GM23338 (cell line): ENCODE measurements at regions not wholly inside any gene's neighbourhood (a gene's known extent, or its start where the extent isn't known, plus 50 kb on each side); places are given as distances from the start of the nearest gene placed in this dataset.

Experiments used
- ATAC-seq: fragments of 200-7000 bp; cut with Tn5 transposase; 3 replicates; pipeline ENCODE4 v1.9.1; 2020
- DNase-seq: peaks from one replicate; pipeline ENCODE4 v3.0.0-alpha.2; 2015; ENCODE audit warnings: low spot score
- H2AFZ ChIP-seq: fragments of 200-600 bp; sonication (generic); 2 replicates; pipeline ENCODE4 v1.8.0; 2016; ENCODE audit warnings: antibody characterized with exemption, mild to moderate bottlenecking, moderate library complexity
- H3F3A ChIP-seq: fragments of 200-600 bp; sonication (generic); replicated peaks from 2 replicates; pipeline ENCODE4 v1.8.0; 2017; ENCODE audit warnings: antibody characterized with exemption, mixed run types, low read depth
- H3K27ac ChIP-seq: fragments of 200-600 bp; sonication (generic); 2 replicates; pipeline ENCODE4 v1.6.1; 2016; ENCODE audit warnings: low read depth
- H3K27me3 ChIP-seq: fragments of 200-600 bp; sonication (generic); 2 replicates; pipeline ENCODE4 v1.8.0; 2016; ENCODE audit warnings: mild to moderate bottlenecking, mixed run types, moderate library complexity; ENCODE audit not compliant: insufficient read depth
- H3K36me3 ChIP-seq: fragments of 200-600 bp; sonication (generic); 2 replicates; pipeline ENCODE4 v1.8.0; 2016; ENCODE audit warnings: mild to moderate bottlenecking; ENCODE audit not compliant: insufficient read depth
- H3K4me1 ChIP-seq: fragments of 200-600 bp; sonication (generic); 2 replicates; pipeline ENCODE4 v1.8.0; 2016; ENCODE audit warnings: mild to moderate bottlenecking, moderate library complexity; ENCODE audit not compliant: insufficient read depth
- H3K4me2 ChIP-seq: fragments of 200-600 bp; sonication (generic); 2 replicates; pipeline ENCODE4 v1.7.1; 2017; ENCODE audit warnings: mixed run types
- H3K4me3 ChIP-seq: fragments of 200-600 bp; sonication (generic); 2 replicates; pipeline ENCODE4 v1.6.1; 2016; ENCODE audit warnings: mixed run types
- H3K79me2 ChIP-seq: fragments of 200-600 bp; sonication (generic); replicated peaks from 2 replicates; pipeline ENCODE4 v1.8.0; 2017; ENCODE audit warnings: mild to moderate bottlenecking; ENCODE audit not compliant: insufficient read depth
- H3K9me2 ChIP-seq: fragments of 200-600 bp; sonication (generic); 2 replicates; pipeline ENCODE4 v1.8.0; 2017; ENCODE audit not compliant: insufficient read depth
- H4K20me1 ChIP-seq: fragments of 200-600 bp; sonication (generic); replicated peaks from 2 replicates; pipeline ENCODE4 v1.8.0; 2017; ENCODE audit warnings: mild to moderate bottlenecking; ENCODE audit not compliant: insufficient read depth
- H3K27ac Mint-ChIP-seq: 2 replicates; pipeline ENCODE4 v1.8.0; 2020; ENCODE audit warnings: inconsistent platforms, mild to moderate bottlenecking, moderate library complexity, mixed read lengths
- H3K27me3 Mint-ChIP-seq: 3 replicates; pipeline ENCODE4 v1.8.0; 2022; ENCODE audit warnings: low read depth, mild to moderate bottlenecking, moderate library complexity, mixed read lengths, inconsistent platforms; ENCODE audit not compliant: insufficient read depth, poor library complexity
- H3K36me3 Mint-ChIP-seq: 3 replicates; pipeline ENCODE4 v1.8.0; 2021; ENCODE audit warnings: low read depth, mild to moderate bottlenecking, inconsistent platforms, moderate library complexity, mixed read lengths
- H3K4me1 Mint-ChIP-seq: 3 replicates; pipeline ENCODE4 v1.8.0; 2020; ENCODE audit warnings: mild to moderate bottlenecking, inconsistent platforms, mixed read lengths
- H3K4me3 Mint-ChIP-seq: 3 replicates; pipeline ENCODE4 v1.8.0; 2021; ENCODE audit warnings: moderate library complexity, mild to moderate bottlenecking, inconsistent platforms, mixed read lengths
- H3K9me3 Mint-ChIP-seq: 3 replicates; pipeline ENCODE4 v1.8.0; 2020; ENCODE audit warnings: moderate library complexity, mild to moderate bottlenecking, inconsistent platforms, mixed read lengths
- CREB1 ChIP-seq: fragments of 250-450 bp; sonication (Bioruptor Pico); IDR thresholded peaks from 2 replicates; pipeline ENCODE4 v1.5.0; 2020; ENCODE audit warnings: low read depth, mild to moderate bottlenecking, moderate library complexity
- EZH2 ChIP-seq: fragments of 200-600 bp; sonication (generic); IDR thresholded peaks from one replicate; pipeline ENCODE4 v1.8.0; 2017; ENCODE audit warnings: antibody characterized with exemption, mild to moderate bottlenecking, low read depth; ENCODE audit not compliant: unreplicated experiment
- EZH2phosphoT487 ChIP-seq: fragments of 200-600 bp; sonication (generic); IDR thresholded peaks from one replicate; pipeline ENCODE4 v1.8.1; 2018; ENCODE audit warnings: antibody characterized with exemption; ENCODE audit not compliant: unreplicated experiment
- JUNB ChIP-seq: IDR thresholded peaks from one replicate; pipeline ENCODE4 v1.6.1; 2016; ENCODE audit warnings: antibody characterized with exemption; ENCODE audit not compliant: unreplicated experiment
- NANOG ChIP-seq: IDR thresholded peaks from 2 replicates; pipeline ENCODE4 v1.6.1; 2016; ENCODE audit warnings: antibody characterized with exemption, borderline replicate concordance
- POLR2AphosphoS5 ChIP-seq: IDR thresholded peaks from 2 replicates; pipeline ENCODE4 v1.6.1; 2016; ENCODE audit warnings: antibody characterized with exemption, low read depth
- ZNF114 ChIP-seq: fragments of 250-450 bp; sonication (Bioruptor Pico); IDR thresholded peaks from 2 replicates; pipeline ENCODE4 v1.5.0; 2020; ENCODE audit warnings: mild to moderate bottlenecking, moderate library complexity
- ZNF331 ChIP-seq: fragments of 250-450 bp; sonication (Bioruptor Pico); IDR thresholded peaks from 2 replicates; pipeline ENCODE4 v1.5.0; 2020; ENCODE audit warnings: low read depth, mild to moderate bottlenecking, moderate library complexity
- TF ChIP-seq, protein P1 (sequence below): fragments of 250-450 bp; sonication (Bioruptor Pico); IDR thresholded peaks from 2 replicates; pipeline ENCODE4 v1.5.0; 2020; ENCODE audit warnings: mild to moderate bottlenecking, moderate library complexity
- TF ChIP-seq, protein P2 (sequence below): IDR thresholded peaks from 2 replicates; pipeline ENCODE4 v1.6.1; 2016; ENCODE audit warnings: antibody characterized with exemption
- TF ChIP-seq, protein P3 (sequence below), 2 experiments: fragments of 200-600 bp in 1 of 2; sonication (generic) in 1 of 2; conservative IDR thresholded peaks; 2 replicates each; pipeline versions ENCODE4 v1.5.1 to v1.6.1; 2016 to 2017; ENCODE audit warnings: antibody characterized with exemption in 2 of 2, low read depth in 2 of 2, mild to moderate bottlenecking in 2 of 2, moderate library complexity in 1 of 2
- TF ChIP-seq, protein P4 (sequence below): IDR thresholded peaks from one replicate; pipeline ENCODE4 v1.6.1; 2018; ENCODE audit warnings: antibody characterized with exemption; ENCODE audit not compliant: unreplicated experiment

DNA sequence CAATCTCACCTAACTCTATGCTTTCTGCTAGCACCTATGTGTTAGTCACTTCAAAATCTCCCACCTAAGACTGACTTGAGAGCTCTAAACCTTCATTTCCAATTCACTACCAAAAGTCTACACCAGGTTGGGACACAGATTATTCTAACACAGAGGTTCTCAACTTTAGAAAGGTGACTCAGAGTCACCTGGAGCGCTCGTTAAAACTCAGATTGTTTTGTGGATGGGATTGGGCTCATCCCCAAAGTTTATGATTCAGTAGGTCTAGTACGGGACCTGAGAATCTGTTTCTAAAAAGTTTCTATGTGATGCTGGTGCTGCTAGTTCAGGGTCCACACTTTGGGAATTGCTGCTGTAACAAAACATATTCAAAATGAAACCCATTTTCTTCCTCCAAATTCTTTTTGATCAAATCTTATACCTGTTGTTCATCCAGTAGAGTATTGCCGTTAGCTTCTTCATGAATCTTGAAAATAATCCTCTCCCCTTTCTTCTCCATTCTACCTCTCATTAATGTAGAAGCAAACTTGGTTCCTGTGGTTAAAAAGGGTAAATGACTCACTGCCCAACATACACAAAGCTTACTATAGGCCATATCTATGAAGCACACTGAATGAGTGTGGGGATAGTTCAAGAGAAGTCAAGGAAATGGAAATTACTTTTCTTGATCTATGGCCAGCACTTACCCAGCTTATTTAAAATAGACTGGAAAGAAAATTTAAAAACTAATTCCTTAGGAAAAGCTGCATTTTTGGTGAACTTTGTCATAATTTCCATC is 206.7 kb downstream of the KIF21A start (continued):
- TF ChIP-seq EZH2, result no peak

DNA sequence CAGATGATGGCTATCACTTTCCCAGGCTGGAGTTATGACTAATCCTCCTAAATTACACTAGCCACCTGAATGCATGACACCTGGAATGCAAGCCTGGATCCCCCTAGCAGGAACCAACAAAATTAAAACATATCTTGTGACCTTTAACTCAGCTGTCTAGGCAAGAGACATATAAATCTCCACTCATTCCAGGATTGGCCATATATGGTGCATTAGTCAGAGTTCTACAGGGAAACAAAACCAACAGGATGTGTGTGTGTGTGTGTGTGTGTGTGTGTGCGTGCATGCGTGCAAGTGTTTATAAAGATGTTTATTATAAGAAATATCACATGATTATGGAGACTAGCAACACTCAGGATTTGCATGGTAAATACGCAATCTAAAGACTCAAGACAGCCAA is 212.8 kb downstream of the KIF21A start:
- H3K27me3 Mint-ChIP-seq, result no peaks in the 10 kb centered on the region
- H3K4me3 Mint-ChIP-seq, result no peak overlapping the region
- H2AFZ ChIP-seq, result no peak overlapping the region
- H3K79me2 ChIP-seq, result no peaks in the 10 kb centered on the region
- no peak overlapping the region for H3K27ac Mint-ChIP-seq
- no peak overlapping the region for H3K4me2 ChIP-seq
- ATAC-seq (no peak), DNase-seq (no peak)
- H3K4me1 ChIP-seq, result no peaks in the 10 kb centered on the region
- H3F3A ChIP-seq, result no peaks in the 10 kb centered on the region
- H3K9me2 ChIP-seq, result no peaks in the 10 kb centered on the region
- H3K27ac ChIP-seq, result no peak overlapping the region
- H3K4me1 Mint-ChIP-seq, result no peaks in the 10 kb centered on the region
- no peaks in the 10 kb centered on the region for H4K20me1 ChIP-seq
- H3K36me3 Mint-ChIP-seq, result 0 out of 3 replicates have a peak, but pooled peaks cover 3% of the 10 kb centered on the region
- no peaks in the 10 kb centered on the region for H3K27me3 ChIP-seq
- no peaks in the 10 kb centered on the region; the same call in 2 of the 3 replicates for H3K9me3 Mint-ChIP-seq
- H3K4me3 ChIP-seq, result no peak overlapping the region
- no peaks in the 10 kb centered on the region for H3K36me3 ChIP-seq
- TF ChIP-seq, protein P1, sequence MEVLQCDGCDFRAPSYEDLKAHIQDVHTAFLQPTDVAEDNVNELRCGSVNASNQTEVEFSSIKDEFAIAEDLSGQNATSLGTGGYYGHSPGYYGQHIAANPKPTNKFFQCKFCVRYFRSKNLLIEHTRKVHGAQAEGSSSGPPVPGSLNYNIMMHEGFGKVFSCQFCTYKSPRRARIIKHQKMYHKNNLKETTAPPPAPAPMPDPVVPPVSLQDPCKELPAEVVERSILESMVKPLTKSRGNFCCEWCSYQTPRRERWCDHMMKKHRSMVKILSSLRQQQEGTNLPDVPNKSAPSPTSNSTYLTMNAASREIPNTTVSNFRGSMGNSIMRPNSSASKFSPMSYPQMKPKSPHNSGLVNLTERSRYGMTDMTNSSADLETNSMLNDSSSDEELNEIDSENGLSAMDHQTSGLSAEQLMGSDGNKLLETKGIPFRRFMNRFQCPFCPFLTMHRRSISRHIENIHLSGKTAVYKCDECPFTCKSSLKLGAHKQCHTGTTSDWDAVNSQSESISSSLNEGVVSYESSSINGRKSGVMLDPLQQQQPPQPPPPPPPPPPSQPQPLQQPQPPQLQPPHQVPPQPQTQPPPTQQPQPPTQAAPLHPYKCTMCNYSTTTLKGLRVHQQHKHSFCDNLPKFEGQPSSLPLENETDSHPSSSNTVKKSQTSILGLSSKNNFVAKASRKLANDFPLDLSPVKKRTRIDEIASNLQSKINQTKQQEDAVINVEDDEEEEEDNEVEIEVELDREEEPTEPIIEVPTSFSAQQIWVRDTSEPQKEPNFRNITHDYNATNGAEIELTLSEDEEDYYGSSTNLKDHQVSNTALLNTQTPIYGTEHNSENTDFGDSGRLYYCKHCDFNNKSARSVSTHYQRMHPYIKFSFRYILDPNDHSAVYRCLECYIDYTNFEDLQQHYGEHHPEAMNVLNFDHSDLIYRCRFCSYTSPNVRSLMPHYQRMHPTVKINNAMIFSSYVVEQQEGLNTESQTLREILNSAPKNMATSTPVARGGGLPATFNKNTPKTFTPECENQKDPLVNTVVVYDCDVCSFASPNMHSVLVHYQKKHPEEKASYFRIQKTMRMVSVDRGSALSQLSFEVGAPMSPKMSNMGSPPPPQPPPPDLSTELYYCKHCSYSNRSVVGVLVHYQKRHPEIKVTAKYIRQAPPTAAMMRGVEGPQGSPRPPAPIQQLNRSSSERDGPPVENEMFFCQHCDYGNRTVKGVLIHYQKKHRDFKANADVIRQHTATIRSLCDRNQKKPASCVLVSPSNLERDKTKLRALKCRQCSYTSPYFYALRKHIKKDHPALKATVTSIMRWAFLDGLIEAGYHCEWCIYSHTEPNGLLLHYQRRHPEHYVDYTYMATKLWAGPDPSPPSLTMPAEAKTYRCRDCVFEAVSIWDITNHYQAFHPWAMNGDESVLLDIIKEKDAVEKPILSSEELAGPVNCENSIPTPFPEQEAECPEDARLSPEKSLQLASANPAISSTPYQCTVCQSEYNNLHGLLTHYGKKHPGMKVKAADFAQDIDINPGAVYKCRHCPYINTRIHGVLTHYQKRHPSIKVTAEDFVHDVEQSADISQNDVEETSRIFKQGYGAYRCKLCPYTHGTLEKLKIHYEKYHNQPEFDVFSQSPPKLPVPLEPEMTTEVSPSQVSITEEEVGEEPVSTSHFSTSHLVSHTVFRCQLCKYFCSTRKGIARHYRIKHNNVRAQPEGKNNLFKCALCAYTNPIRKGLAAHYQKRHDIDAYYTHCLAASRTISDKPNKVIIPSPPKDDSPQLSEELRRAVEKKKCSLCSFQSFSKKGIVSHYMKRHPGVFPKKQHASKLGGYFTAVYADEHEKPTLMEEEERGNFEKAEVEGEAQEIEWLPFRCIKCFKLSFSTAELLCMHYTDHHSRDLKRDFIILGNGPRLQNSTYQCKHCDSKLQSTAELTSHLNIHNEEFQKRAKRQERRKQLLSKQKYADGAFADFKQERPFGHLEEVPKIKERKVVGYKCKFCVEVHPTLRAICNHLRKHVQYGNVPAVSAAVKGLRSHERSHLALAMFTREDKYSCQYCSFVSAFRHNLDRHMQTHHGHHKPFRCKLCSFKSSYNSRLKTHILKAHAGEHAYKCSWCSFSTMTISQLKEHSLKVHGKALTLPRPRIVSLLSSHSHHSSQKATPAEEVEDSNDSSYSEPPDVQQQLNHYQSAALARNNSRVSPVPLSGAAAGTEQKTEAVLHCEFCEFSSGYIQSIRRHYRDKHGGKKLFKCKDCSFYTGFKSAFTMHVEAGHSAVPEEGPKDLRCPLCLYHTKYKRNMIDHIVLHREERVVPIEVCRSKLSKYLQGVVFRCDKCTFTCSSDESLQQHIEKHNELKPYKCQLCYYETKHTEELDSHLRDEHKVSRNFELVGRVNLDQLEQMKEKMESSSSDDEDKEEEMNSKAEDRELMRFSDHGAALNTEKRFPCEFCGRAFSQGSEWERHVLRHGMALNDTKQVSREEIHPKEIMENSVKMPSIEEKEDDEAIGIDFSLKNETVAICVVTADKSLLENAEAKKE (CRISPR knock-in tag), result no peak
- TF ChIP-seq POLR2AphosphoS5, result no peak
- no peak for TF ChIP-seq ZNF114 (CRISPR knock-in tag)
- TF ChIP-seq, protein P2, sequence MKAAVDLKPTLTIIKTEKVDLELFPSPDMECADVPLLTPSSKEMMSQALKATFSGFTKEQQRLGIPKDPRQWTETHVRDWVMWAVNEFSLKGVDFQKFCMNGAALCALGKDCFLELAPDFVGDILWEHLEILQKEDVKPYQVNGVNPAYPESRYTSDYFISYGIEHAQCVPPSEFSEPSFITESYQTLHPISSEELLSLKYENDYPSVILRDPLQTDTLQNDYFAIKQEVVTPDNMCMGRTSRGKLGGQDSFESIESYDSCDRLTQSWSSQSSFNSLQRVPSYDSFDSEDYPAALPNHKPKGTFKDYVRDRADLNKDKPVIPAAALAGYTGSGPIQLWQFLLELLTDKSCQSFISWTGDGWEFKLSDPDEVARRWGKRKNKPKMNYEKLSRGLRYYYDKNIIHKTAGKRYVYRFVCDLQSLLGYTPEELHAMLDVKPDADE, result no peak
- TF ChIP-seq CREB1, result no peak
- no peak for TF ChIP-seq ZNF331 (CRISPR knock-in tag)
- TF ChIP-seq, protein P3, sequence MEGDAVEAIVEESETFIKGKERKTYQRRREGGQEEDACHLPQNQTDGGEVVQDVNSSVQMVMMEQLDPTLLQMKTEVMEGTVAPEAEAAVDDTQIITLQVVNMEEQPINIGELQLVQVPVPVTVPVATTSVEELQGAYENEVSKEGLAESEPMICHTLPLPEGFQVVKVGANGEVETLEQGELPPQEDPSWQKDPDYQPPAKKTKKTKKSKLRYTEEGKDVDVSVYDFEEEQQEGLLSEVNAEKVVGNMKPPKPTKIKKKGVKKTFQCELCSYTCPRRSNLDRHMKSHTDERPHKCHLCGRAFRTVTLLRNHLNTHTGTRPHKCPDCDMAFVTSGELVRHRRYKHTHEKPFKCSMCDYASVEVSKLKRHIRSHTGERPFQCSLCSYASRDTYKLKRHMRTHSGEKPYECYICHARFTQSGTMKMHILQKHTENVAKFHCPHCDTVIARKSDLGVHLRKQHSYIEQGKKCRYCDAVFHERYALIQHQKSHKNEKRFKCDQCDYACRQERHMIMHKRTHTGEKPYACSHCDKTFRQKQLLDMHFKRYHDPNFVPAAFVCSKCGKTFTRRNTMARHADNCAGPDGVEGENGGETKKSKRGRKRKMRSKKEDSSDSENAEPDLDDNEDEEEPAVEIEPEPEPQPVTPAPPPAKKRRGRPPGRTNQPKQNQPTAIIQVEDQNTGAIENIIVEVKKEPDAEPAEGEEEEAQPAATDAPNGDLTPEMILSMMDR (conservative IDR thresholded peaks at IDR 0.05; ENCODE audit: low read depth in 2 of 2), result no peak
- TF ChIP-seq, protein P4, sequence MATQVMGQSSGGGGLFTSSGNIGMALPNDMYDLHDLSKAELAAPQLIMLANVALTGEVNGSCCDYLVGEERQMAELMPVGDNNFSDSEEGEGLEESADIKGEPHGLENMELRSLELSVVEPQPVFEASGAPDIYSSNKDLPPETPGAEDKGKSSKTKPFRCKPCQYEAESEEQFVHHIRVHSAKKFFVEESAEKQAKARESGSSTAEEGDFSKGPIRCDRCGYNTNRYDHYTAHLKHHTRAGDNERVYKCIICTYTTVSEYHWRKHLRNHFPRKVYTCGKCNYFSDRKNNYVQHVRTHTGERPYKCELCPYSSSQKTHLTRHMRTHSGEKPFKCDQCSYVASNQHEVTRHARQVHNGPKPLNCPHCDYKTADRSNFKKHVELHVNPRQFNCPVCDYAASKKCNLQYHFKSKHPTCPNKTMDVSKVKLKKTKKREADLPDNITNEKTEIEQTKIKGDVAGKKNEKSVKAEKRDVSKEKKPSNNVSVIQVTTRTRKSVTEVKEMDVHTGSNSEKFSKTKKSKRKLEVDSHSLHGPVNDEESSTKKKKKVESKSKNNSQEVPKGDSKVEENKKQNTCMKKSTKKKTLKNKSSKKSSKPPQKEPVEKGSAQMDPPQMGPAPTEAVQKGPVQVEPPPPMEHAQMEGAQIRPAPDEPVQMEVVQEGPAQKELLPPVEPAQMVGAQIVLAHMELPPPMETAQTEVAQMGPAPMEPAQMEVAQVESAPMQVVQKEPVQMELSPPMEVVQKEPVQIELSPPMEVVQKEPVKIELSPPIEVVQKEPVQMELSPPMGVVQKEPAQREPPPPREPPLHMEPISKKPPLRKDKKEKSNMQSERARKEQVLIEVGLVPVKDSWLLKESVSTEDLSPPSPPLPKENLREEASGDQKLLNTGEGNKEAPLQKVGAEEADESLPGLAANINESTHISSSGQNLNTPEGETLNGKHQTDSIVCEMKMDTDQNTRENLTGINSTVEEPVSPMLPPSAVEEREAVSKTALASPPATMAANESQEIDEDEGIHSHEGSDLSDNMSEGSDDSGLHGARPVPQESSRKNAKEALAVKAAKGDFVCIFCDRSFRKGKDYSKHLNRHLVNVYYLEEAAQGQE, result no peak
- no peak for TF ChIP-seq EZH2
- TF ChIP-seq JUNB, result no peak
- no peak for TF ChIP-seq NANOG
- no peak for TF ChIP-seq EZH2phosphoT487
